GM18517 (cell line): ENCODE measurements at regions not wholly inside any gene's neighbourhood (a gene's known extent, or its start where the extent isn't known, plus 50 kb on each side); places are given as distances from the start of the nearest gene placed in this dataset.

Experiments used
- ATAC-seq: cut with Tn5 transposase; IDR thresholded peaks from one replicate; pipeline ENCODE4 v1.9.1; 2021; ENCODE audit warnings: mild to moderate bottlenecking, moderate library complexity; ENCODE audit not compliant: unreplicated experiment

GRCh38 chr12:126706300-126706699, 1560.7 kb upstream of the TMEM132C start:
- ATAC-seq, result no peak

GRCh38 chr12:126708492-126708896, 1558.5 kb upstream of the TMEM132C start:
- no peak for ATAC-seq

- ATAC-seq, result no peak
These were observed 1548.6 kb upstream of the TMEM132C start for GRCh38 chr12:126718365-126718764.

- ATAC-seq, result no peak
These were observed 1546.9 kb upstream of the TMEM132C start for GRCh38 chr12:126719912-126720705.

DNA sequence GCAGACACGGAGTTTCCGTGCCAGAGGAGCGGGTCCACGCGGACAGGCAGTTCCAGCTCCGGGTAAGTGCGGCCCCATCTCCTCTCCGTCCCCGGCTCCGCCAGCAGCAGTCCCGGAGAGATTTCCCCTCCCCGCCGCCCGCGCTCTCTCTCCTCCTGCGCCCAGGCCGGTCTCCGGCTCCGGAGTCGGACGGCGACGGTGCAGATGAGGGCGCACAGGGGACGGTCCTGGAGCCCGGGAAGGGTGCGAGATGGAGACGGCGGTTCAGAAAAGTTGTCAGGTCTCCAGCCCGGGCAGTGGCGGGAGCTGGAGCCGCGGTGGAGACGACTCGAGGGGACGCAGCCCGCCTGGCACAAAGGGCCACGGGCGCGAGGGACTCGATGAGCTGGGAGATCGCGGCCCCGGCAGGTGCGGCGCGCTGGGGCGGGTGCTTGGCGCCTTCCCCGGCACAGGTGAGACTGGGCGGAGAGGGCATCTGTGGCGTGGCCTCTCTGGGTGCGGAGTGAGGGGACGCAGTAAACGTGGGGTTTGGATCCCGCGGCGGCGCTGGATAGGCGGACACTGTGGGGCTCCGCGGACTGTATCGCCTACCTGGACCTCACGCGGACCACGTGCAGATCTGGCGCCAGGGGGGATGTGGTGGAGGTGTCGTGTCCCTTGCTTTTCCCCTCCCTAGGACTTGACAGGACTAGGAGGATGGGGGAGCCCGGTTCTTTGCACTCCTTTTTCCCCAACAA, 1540.3 kb upstream of the TMEM132C start:
- ATAC-seq, result no peak

DNA sequence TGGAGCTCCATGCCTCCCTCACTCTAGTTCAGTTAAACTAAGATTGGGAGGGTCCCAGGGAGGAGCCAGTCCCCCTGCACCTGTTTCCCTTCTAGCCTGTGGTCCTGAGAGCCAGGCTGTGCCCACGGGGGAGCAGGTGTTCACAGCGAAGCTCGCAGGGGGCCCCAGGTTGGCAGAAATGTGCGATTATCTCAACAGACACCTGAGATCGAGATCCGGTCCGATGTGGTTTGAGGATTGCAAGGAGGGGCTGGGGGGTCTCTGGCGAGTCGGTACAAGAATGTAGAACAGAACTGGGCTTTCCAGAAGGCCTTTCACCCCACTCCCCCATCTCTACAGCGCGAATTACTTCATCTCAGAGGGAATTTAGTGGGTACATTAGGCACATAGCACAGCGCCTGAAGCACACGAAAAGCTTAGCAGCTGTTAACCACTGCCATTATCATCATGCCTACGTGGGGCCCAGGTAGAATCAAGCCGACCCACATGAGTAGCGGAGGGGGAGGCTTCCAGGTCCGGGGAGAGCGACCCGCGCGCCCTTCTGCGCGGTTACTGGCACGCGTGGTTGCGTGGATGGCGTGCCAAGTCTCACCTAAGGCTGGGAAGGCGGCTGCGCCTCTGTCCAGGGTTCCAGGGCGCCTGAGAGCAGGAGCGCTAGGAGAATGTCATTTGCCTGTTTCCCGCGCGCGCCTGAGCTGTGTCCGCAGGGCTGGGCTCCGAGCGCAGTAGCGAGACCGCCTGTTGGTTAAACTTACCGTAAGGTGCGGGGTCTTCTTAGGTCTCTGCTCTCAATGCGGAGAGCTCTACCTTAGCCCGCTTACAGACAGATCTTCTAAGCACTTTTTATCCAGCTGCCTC, 1539.5 kb upstream of the TMEM132C start:
- no peak for ATAC-seq

GRCh38 chr12:126734296-126734695, 1532.7 kb upstream of the TMEM132C start:
- no peak for ATAC-seq

- ATAC-seq, result no peak
These were observed 1532.3 kb upstream of the TMEM132C start for GRCh38 chr12:126734710-126735109.

DNA sequence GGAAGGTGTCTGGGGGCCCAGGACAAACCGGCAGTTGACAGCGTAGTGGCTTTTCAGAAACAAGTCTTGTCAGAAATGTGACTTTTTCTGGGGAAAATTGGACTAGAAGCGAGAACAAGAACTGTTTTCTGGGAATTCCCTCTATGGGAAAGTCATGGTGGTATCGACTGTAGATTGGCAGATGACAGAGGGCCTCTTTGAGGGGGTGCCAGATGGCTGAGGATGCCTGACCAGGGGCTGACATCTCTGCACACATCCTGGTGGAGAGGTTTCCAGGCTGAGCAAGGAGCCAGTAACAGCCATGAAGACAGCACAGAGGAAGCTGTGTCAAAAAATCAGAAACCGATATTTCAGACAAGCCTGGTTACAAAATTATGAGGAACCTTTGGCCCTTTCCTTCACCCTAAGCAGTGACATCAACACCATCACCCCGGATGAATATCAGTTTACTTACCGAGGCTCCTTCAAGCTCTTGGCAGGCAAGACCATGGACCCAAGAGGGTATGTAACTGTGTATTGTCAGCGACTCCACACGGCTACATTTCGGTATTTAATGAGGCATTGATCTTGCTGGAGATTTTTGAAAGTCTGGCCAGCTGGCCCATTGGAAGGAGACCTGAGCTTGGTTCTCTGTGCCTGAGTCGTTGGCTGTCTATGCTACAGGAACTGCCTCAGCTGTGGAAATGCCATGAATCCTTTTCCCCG, 1525.3 kb upstream of the TMEM132C start:
- no peak for ATAC-seq

- no peak for ATAC-seq
These were observed 1524.7 kb upstream of the TMEM132C start for GRCh38 chr12:126742241-126742641.

GRCh38 chr12:126747530-126748149, 1519.3 kb upstream of the TMEM132C start:
- ATAC-seq, result no peak

DNA sequence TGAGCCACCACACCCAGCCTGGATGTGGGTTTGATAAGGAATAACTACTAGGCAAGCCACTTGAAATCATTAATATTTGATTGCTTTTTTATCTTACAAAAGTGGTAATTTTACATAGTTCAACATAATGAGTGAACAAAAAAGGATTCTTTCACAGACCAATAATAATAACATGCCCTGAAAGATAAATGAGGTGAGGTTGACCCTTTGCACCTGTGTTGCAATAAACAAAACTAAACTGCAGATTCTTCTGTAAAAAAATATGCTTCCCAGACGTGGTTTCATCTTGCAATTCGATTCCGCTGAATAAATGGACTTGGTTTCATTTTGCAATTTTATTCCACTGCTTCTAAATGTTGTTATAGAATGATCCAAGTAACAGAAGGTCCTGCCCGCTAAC, 1514.9 kb upstream of the TMEM132C start:
- ATAC-seq, result no peak

DNA sequence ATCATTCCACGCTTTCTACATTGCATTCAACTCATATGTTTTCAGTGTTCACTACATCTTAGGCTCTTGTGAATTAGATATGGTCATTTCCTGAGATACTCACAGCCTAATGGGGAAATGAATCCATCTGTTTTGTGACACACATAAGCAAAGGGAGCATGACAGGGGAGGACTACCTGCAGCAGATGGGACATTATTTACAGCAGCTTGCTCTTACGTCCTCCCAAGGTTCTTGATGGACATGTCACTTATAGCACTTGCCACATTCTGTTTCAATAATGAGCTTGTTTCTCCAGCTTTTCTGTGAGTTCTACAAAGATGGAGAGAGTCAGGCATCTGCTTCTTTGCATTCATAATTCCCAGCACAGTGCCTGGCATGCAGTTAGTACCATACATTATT, 1509.6 kb upstream of the TMEM132C start:
- no peak for ATAC-seq

- no peak for ATAC-seq
These were observed 1506.9 kb upstream of the TMEM132C start for GRCh38 chr12:126760092-126760491.

GRCh38 chr12:126761420-126761819, 1505.5 kb upstream of the TMEM132C start:
- no peak for ATAC-seq

DNA sequence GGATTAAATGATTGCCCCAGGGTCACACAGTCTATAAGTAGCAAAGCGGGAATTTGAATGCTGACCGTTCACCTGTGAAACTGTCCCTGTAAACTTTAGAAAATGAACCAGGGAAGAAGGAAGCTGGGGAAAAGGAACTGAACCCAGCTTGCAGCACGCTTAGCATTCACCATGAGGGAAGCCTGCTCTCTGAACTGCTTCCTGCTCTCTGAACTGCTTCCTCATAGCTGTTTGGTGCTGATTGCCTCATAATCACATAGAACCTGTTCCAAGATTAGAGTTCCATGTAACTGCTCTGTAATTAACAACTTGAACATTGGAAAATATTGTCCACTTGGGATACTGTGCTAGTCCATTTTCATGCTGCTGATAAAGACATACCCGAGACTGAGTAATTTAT, 1504.8 kb upstream of the TMEM132C start:
- no peak for ATAC-seq

GRCh38 chr12:126763359-126763758, 1503.6 kb upstream of the TMEM132C start:
- no peak for ATAC-seq

DNA sequence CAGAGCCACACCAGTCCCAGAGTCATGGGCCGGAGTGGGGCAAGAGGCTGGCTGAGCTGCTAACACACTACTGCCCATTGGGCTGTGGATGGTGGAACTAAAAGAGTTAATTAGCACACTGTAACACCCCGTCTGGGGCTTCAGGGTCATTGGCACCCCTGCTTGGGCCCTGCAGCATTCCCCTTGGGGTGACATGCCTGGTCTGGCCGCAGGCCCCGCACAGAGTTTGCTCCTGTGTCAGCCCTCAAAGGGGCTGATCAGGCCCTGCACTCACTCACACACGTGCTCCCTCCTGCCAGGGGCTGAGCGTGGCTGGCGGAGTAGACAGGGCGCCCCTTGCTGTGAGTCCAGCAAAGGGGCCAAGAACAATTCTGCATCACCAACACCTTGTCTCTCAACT, 1499.6 kb upstream of the TMEM132C start:
- no peak for ATAC-seq

- ATAC-seq, result no peak
These were observed 1498.5 kb upstream of the TMEM132C start for GRCh38 chr12:126768517-126768916.

DNA sequence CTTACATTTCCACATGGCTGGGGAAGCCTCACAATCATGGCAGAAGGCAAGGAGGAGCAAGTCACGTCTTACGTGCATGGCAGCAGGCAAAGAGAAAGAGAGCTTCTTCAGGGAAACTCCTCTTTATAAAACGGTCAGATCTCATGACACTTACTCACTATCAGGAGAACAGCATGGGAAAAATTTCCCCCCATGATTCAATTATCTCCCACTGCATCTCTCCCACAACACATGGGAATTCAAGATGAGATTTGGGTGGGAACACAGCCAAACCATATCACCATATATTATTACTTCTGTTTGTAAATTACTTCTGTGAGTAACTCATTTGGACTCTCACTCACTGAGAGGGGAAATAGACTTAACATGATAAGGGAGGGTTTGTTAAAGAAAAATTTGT, 1496.8 kb upstream of the TMEM132C start:
- no peak for ATAC-seq
